ENCODE measurements at regions not wholly inside any gene's neighbourhood (a gene's known extent, or its start where the extent isn't known, plus 50 kb on each side); places are given as distances from the start of the nearest gene placed in this dataset.

- no peaks in the 10 kb centered on the region for H3K4me1 ChIP-seq (ENCODE audit: control insufficient read depth, low read depth, low read length)
- no peak overlapping the region for H3K27ac ChIP-seq (ENCODE audit: low read length)
- H3K27me3 ChIP-seq (ENCODE audit: control insufficient read depth, insufficient read depth, low read length) = no peaks in the 10 kb centered on the region
- no peaks in the 10 kb centered on the region for H3K36me3 ChIP-seq (ENCODE audit: control insufficient read depth, low read depth, low read length)
- H3K9ac ChIP-seq (ENCODE audit: low read length) = no peak overlapping the region
- H3K4me3 ChIP-seq (ENCODE audit: low read length) = no peak overlapping the region
- peaks cover 7% of the 10 kb centered on the region for H3K9me3 ChIP-seq (ENCODE audit: control insufficient read depth, low read depth, low read length)
Measured at GRCh38 chr5:63563008-63563917, 399.0 kb downstream of the HTR1A start.

- H3K36me3 ChIP-seq (ENCODE audit: control insufficient read depth, low read depth, low read length) = no peaks in the 10 kb centered on the region
- H3K4me3 ChIP-seq (ENCODE audit: low read length) = no peak overlapping the region
Measured at GRCh38 chr5:63555874-63556273, 406.4 kb downstream of the HTR1A start.

GRCh38 chr5:63554191-63554590 is 408.1 kb downstream of the HTR1A start:
- H3K9me3 ChIP-seq (ENCODE audit: control insufficient read depth, low read depth, low read length) = no peaks in the 10 kb centered on the region
- H3K4me3 ChIP-seq (ENCODE audit: low read length) = no peak overlapping the region
- H3K27ac ChIP-seq (ENCODE audit: low read length) = no peak overlapping the region
- H3K4me1 ChIP-seq (ENCODE audit: control insufficient read depth, low read depth, low read length) = no peaks in the 10 kb centered on the region
- H3K9ac ChIP-seq (ENCODE audit: low read length) = no peak overlapping the region
- no peaks in the 10 kb centered on the region for H3K36me3 ChIP-seq (ENCODE audit: control insufficient read depth, low read depth, low read length)
- H3K27me3 ChIP-seq (ENCODE audit: control insufficient read depth, insufficient read depth, low read length) = no peaks in the 10 kb centered on the region

More at GRCh38 chr5:63555874-63556273, 406.4 kb downstream of the HTR1A start:
- Histone ChIP-seq H3K9ac (ENCODE audit: low read length) (no peak overlapping the region), H3K4me1 (ENCODE audit: control insufficient read depth, low read depth, low read length) (no peaks in the 10 kb centered on the region), H3K9me3 (ENCODE audit: control insufficient read depth, low read depth, low read length) (no peaks in the 10 kb centered on the region), H3K27me3 (ENCODE audit: control insufficient read depth, insufficient read depth, low read length) (no peaks in the 10 kb centered on the region), H3K27ac (ENCODE audit: low read length) (no peak overlapping the region)

GRCh38 chr5:63553073-63553472 is 409.2 kb downstream of the HTR1A start:
- Histone ChIP-seq H3K36me3 (ENCODE audit: control insufficient read depth, low read depth, low read length) (no peaks in the 10 kb centered on the region), H3K27me3 (ENCODE audit: control insufficient read depth, insufficient read depth, low read length) (no peaks in the 10 kb centered on the region), H3K27ac (ENCODE audit: low read length) (no peak overlapping the region), H3K4me3 (ENCODE audit: low read length) (no peak overlapping the region), H3K9ac (ENCODE audit: low read length) (no peak overlapping the region), H3K9me3 (ENCODE audit: control insufficient read depth, low read depth, low read length) (no peaks in the 10 kb centered on the region), H3K4me1 (ENCODE audit: control insufficient read depth, low read depth, low read length) (no peaks in the 10 kb centered on the region)

- no peaks in the 10 kb centered on the region for H3K4me1 ChIP-seq (ENCODE audit: control insufficient read depth, low read depth, low read length)
- no peaks in the 10 kb centered on the region for H3K27me3 ChIP-seq (ENCODE audit: control insufficient read depth, insufficient read depth, low read length)
- no peaks in the 10 kb centered on the region for H3K36me3 ChIP-seq (ENCODE audit: control insufficient read depth, low read depth, low read length)
- no peak overlapping the region for H3K27ac ChIP-seq (ENCODE audit: low read length)
- H3K9ac ChIP-seq (ENCODE audit: low read length) = no peak overlapping the region
- H3K4me3 ChIP-seq (ENCODE audit: low read length) = no peak overlapping the region
- no peaks in the 10 kb centered on the region for H3K9me3 ChIP-seq (ENCODE audit: control insufficient read depth, low read depth, low read length)
Measured at GRCh38 chr5:63535840-63536602, 426.2 kb downstream of the HTR1A start.

- H3K9me3 ChIP-seq (ENCODE audit: control insufficient read depth, low read depth, low read length) = no peaks in the 10 kb centered on the region
- H3K36me3 ChIP-seq (ENCODE audit: control insufficient read depth, low read depth, low read length) = no peaks in the 10 kb centered on the region
- H3K9ac ChIP-seq (ENCODE audit: low read length) = no peak overlapping the region
Measured at GRCh38 chr5:63524281-63524680, 438.0 kb downstream of the HTR1A start.

GRCh38 chr5:63516006-63516405 is 446.2 kb downstream of the HTR1A start:
- Histone ChIP-seq H3K4me1 (ENCODE audit: control insufficient read depth, low read depth, low read length) (no peaks in the 10 kb centered on the region), H3K9me3 (ENCODE audit: control insufficient read depth, low read depth, low read length) (no peaks in the 10 kb centered on the region)

More at GRCh38 chr5:63524281-63524680, 438.0 kb downstream of the HTR1A start:
- no peaks in the 10 kb centered on the region for H3K4me1 ChIP-seq (ENCODE audit: control insufficient read depth, low read depth, low read length)
- H3K27me3 ChIP-seq (ENCODE audit: control insufficient read depth, insufficient read depth, low read length) = no peaks in the 10 kb centered on the region
- no peak overlapping the region for H3K4me3 ChIP-seq (ENCODE audit: low read length)
- no peak overlapping the region for H3K27ac ChIP-seq (ENCODE audit: low read length)

GRCh38 chr5:63500242-63500641 is 462.0 kb downstream of the HTR1A start:
- Histone ChIP-seq H3K27me3 (ENCODE audit: control insufficient read depth, insufficient read depth, low read length) (no peaks in the 10 kb centered on the region), H3K36me3 (ENCODE audit: control insufficient read depth, low read depth, low read length) (no peaks in the 10 kb centered on the region), H3K27ac (ENCODE audit: low read length) (no peak overlapping the region), H3K4me3 (ENCODE audit: low read length) (no peak overlapping the region), H3K9ac (ENCODE audit: low read length) (no peak overlapping the region), H3K9me3 (ENCODE audit: control insufficient read depth, low read depth, low read length) (no peaks in the 10 kb centered on the region), H3K4me1 (ENCODE audit: control insufficient read depth, low read depth, low read length) (peaks cover 2% of the 10 kb centered on the region)

More at GRCh38 chr5:63516006-63516405, 446.2 kb downstream of the HTR1A start:
- Histone ChIP-seq H3K4me3 (ENCODE audit: low read length) (no peak overlapping the region), H3K36me3 (ENCODE audit: control insufficient read depth, low read depth, low read length) (no peaks in the 10 kb centered on the region), H3K9ac (ENCODE audit: low read length) (no peak overlapping the region), H3K27ac (ENCODE audit: low read length) (no peak overlapping the region), H3K27me3 (ENCODE audit: control insufficient read depth, insufficient read depth, low read length) (no peaks in the 10 kb centered on the region)

- H3K27ac ChIP-seq (ENCODE audit: low read length) = no peak overlapping the region
- no peaks in the 10 kb centered on the region for H3K36me3 ChIP-seq (ENCODE audit: control insufficient read depth, low read depth, low read length)
- no peaks in the 10 kb centered on the region for H3K27me3 ChIP-seq (ENCODE audit: control insufficient read depth, insufficient read depth, low read length)
- no peak overlapping the region for H3K4me3 ChIP-seq (ENCODE audit: low read length)
- peaks cover 6% of the 10 kb centered on the region for H3K4me1 ChIP-seq (ENCODE audit: control insufficient read depth, low read depth, low read length)
- no peaks in the 10 kb centered on the region for H3K9me3 ChIP-seq (ENCODE audit: control insufficient read depth, low read depth, low read length)
- H3K9ac ChIP-seq (ENCODE audit: low read length) = no peak overlapping the region
Measured at GRCh38 chr5:63495225-63495624, 467.0 kb downstream of the HTR1A start.

- no peaks in the 10 kb centered on the region for H3K4me1 ChIP-seq (ENCODE audit: control insufficient read depth, low read depth, low read length)
- H3K4me3 ChIP-seq (ENCODE audit: low read length) = no peak overlapping the region
- no peaks in the 10 kb centered on the region for H3K27me3 ChIP-seq (ENCODE audit: control insufficient read depth, insufficient read depth, low read length)
- no peak overlapping the region for H3K27ac ChIP-seq (ENCODE audit: low read length)
- no peak overlapping the region for H3K9ac ChIP-seq (ENCODE audit: low read length)
- H3K9me3 ChIP-seq (ENCODE audit: control insufficient read depth, low read depth, low read length) = peaks cover 6% of the 10 kb centered on the region
- no peaks in the 10 kb centered on the region for H3K36me3 ChIP-seq (ENCODE audit: control insufficient read depth, low read depth, low read length)
Measured at GRCh38 chr5:63483338-63483737, 478.9 kb downstream of the HTR1A start.

GRCh38 chr5:63473335-63473967 is 488.8 kb downstream of the HTR1A start:
- H3K36me3 ChIP-seq (ENCODE audit: control insufficient read depth, low read depth, low read length) = no peaks in the 10 kb centered on the region
- no peaks in the 10 kb centered on the region for H3K9me3 ChIP-seq (ENCODE audit: control insufficient read depth, low read depth, low read length)
- no peaks in the 10 kb centered on the region for H3K27me3 ChIP-seq (ENCODE audit: control insufficient read depth, insufficient read depth, low read length)
- H3K9ac ChIP-seq (ENCODE audit: low read length) = no peak overlapping the region
- no peaks in the 10 kb centered on the region for H3K4me1 ChIP-seq (ENCODE audit: control insufficient read depth, low read depth, low read length)
- no peak overlapping the region for H3K27ac ChIP-seq (ENCODE audit: low read length)
- no peak overlapping the region for H3K4me3 ChIP-seq (ENCODE audit: low read length)

All from iPS-18a (cell line).